Erythroblast (primary cell): ENCODE measurements at regions not wholly inside any gene's neighbourhood (a gene's known extent, or its start where the extent isn't known, plus 50 kb on each side); places are given as distances from the start of the nearest gene placed in this dataset.
A peak's percentile ranks its signal among the peaks of the same experiment; 100 is the strongest.

Experiments used
- DNase-seq, 2 experiments: peaks; one replicate each; lab custom pipeline; 2025; lab: John Stamatoyannopoulos, UW
- GATA1 ChIP-seq: IDR thresholded peaks from 2 replicates; pipeline ENCODE4 v1.6.1; 2011; ENCODE audit warnings: low read depth, mild to moderate bottlenecking, control low read depth, low read length, moderate library complexity
- POLR2A ChIP-seq: IDR thresholded peaks from 2 replicates; pipeline ENCODE4 v1.6.1; 2011; ENCODE audit warnings: mild to moderate bottlenecking, low read length

DNA sequence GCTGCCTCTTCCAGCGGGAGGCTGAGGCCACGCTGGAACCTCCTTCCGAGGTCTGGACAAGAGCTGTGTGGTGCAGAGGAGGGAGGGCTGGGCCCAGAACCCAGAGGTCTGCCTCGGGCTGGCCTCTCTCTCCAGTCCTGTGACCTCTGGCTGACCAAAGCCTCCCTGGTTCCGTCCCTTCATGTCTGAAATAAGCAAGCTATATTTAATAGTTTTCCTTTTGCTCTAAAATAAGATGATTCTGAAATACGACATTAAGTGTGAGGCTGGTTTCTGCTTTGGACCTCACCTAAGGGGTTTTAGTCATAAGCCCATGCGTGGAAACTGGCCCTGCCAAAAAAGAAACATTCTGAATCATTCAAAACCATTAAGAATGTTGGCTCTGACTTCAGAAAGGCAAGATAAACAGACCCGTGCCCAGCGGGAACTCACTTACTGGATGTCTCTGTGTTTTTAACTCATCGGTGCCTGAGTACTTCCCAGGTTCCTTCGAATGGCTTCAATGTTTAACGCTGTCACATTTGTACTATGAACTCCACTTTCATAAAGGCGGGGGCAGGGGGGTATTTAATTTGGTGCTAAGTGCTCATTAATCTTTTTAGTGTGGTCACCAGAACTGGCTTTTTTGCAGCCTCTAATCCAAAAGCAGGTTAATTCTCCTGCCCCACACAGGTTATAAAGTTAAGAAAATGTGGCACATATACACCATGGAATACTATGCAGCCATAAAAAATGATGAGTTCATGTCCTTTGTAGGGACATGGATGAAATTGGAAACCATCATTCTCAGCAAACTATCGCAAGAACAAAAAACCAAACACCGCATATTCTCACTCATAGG is 157.5 kb upstream of the KLF14 start:
- TF ChIP-seq GATA1: no peak
- no peak for TF ChIP-seq POLR2A
- no peak for DNase-seq

GRCh38 chr7:130893441-130893894 is 159.5 kb upstream of the KLF14 start:
- no peak for TF ChIP-seq GATA1
- no peak for TF ChIP-seq POLR2A
- no peak for DNase-seq

DNA sequence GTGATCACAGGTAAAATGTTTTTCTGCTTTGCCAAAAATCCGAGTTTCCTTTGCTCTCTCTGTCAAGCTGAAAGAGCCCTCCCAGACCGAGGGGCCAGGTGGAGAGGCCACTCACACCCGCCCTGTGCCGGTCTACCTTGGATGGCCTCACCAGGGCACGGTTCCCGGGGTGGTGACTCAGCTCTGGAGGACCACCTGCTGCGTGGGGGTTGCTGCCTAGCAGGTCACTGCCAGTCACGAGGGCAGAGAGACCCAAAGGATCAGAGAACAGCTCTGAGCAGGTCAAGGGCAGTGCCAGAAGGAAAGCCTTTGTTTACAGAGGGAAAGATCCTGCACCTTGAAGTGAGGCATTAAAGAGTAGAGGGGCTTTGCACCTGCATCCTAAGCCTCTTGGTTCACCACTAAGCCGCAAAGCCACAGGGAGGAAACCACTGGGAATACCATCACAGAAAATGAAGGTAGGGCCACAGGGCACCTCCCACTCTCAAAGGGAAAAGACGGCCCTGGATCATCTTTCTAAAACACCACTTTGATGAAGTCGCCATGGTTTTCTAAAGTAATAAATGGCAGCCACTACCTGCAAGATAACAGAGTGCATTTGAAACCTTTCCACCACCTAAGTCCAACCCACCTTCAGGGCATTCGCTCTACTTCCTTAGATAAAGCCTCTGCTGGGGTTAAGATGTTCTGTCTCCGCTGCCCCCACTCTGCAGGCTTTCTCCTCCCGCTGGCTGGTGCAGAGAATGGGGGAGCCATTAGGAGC is 160.3 kb upstream of the KLF14 start:
- DNase-seq: no peak
- TF ChIP-seq POLR2A (no peak), GATA1 (no peak)

GRCh38 chr7:130894909-130895750 is 161.1 kb upstream of the KLF14 start:
- TF ChIP-seq POLR2A (no peak), GATA1 (no peak)
- no peak for DNase-seq

DNA sequence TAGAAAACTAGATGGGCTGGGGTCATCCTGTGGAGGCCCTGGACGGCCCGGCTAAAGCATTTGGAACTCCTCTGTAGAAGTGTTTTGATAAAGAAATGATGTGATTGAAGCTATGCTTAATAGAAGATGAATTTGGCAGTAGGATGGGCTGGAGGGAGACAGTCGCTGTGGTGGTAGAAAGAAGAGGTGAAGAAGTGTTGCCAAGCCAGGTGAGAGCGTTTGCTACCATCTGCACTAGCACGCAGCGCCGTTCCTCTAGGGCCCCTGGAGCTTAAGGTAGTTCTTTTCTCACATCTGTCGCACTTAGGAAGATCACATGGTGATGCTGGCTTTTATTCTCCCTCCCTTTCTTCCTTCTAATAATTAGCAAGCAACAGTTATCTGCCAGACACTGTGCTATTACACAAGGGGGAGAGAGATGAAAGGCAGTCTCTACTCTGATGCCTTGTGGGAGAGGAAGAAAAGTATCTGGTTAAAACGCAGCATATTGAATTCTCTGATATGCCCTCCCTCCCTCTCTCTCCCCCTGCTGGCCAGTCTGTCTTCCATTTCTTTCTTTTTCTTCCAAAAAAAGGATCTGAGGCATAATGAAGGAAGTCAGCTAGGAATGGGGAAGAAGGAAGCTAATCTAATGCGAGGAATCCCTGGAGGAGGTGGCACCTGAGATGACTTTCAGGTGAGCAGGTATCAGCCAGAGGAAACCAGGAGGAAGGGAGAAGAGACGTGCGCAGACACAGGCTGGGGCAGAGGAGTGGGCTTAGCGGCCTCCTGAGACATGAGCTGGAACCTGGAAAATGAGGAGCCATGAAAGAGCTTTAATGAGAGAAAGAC is 162.3 kb upstream of the KLF14 start:
- no peak for DNase-seq
- no peak for TF ChIP-seq POLR2A
- TF ChIP-seq GATA1: no peak

DNA sequence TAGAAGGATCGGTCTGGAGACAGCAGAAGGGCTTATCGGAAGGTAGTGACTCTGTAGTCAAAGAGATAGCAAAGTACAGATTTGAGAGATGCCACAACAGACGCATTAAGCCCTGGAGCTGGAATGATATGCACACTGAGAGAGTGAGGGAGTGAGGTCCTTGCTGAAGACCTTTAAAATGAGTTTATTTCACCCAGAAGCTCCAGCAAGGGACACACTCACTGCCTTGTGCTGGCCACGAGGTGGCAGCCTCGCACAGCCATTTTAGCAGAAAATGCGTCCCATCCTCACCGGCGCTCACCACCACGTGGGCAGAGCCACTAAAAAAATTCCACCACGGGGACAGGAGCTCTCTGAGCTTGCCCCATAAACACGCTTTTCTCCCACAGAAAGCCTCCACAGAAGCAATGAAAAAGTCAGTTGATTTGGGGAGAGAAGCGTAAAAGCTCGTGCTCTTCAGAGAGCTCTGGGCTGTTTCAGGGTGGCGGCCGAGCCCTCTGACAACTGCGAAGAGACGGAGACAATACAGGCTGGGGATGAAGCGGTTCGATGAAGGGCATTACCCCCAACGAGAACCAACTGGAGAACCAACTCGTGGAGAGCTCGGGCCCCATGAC is 163.0 kb upstream of the KLF14 start:
- TF ChIP-seq GATA1: no peak
- TF ChIP-seq POLR2A: no peak
- peak; percentile 70 to 80 for DNase-seq

GRCh38 chr7:130897515-130898419 is 163.8 kb upstream of the KLF14 start:
- TF ChIP-seq POLR2A (no peak), GATA1 (no peak)
- DNase-seq: no peak

DNA sequence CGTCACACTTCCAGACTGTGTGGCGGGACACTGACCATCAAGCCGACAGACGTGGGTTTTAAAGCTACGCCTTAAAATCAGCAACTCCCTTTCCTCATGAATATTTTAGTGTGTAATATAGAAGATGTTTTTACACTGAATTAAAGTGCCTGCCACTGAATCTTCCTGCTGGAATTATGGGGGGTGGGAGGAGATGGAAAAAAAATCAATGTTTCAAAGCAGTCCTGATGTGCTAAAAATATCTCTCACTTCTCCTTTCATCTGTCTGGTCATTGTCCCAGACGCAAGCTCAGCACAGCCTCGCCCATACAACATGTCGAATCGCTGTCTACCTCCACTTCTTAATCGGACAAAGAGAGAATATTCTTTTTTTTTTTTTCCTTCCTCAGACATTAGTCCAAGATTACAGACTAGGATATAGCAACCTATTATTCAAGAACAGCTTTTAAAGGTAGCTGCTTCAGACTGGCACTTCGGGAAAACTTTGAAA is 165.1 kb upstream of the KLF14 start:
- no peak for DNase-seq
- no peak for TF ChIP-seq GATA1

DNA sequence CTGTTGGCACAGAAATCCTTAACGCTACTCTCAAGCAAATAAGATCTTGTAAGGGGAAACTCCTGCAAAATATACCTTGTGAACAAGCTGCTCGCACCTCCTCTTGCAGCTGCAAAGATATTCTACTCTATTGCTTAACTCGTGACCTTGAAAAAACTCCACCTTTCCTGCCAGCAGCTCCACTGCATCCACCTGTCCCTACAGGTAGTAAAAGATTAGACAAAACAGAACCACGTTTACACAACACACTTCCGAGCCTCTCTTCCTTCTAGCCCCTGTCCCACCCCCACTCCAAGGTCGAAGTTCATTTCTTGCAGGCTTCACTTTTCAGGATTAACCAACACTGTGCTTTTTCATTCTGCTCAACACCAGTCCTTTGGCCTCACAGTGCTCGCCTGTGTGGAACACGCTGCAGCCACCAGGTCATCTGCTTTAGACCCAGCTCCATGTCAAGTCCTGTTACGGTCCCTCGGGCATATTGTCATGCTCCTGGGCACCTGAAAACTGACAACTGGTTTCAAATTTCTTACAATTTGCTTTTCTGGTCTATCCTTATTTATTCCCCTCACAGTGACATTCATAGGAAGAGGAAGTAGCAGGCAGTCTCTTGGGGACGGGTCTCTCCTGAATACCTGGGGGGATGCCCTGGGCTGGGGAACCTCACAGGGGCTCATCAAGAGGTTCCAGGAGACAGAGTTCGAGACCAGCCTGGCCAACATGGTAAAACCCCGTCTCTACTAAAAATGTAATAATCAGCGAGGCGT is 165.8 kb upstream of the KLF14 start:
- no peak for DNase-seq
- TF ChIP-seq GATA1 (no peak), POLR2A (no peak)

- no peak for DNase-seq
- no peak for TF ChIP-seq GATA1
- TF ChIP-seq POLR2A: no peak
Measured at GRCh38 chr7:130900471-130901076, 166.6 kb upstream of the KLF14 start.

- no peak for DNase-seq
Measured at GRCh38 chr7:130901209-130901783, 167.3 kb upstream of the KLF14 start.

More at GRCh38 chr7:130901209-130901783, 167.3 kb upstream of the KLF14 start:
- TF ChIP-seq GATA1 (no peak), POLR2A (no peak)
